Gastroesophageal sphincter (tissue), 4 donors: ENCODE measurements at regions not wholly inside any gene's neighbourhood (a gene's known extent, or its start where the extent isn't known, plus 50 kb on each side); places are given as distances from the start of the nearest gene placed in this dataset.

Source experiments
- ATAC-seq: fragments of 150-250 bp; one replicate; pipeline ENCODE4 v1.9.1; 2016; ENCODE audit warnings: mild to moderate bottlenecking, moderate library complexity
- H3K27ac ChIP-seq, 4 donors: fragments of 200-600 bp; sonication (generic) in 3 of 4; 1 replicate in 3 of 4; 2 replicates in 1 of 4; pipeline ENCODE4 v1.5.1; 2016 to 2019
- H3K27me3 ChIP-seq: fragments of 200-600 bp; sonication (generic); one replicate; pipeline ENCODE4 v1.5.1; 2019
- H3K36me3 ChIP-seq, 2 donors: fragments of 200-600 bp; sonication (generic); one replicate each; pipeline ENCODE4 v1.5.1; 2019; ENCODE audit warnings: control low read depth in 1 of 2
- H3K4me1 ChIP-seq, 3 donors: fragments of 200-600 bp; sonication (generic); 1 replicate in 2 of 3; 2 replicates in 1 of 3; pipeline ENCODE4 v1.5.1; 2016 to 2019; ENCODE audit warnings: control low read depth in 2 of 3
- H3K4me3 ChIP-seq, 2 donors: fragments of 200-600 bp; sonication (generic); one replicate each; pipeline ENCODE4 v1.5.1; 2019; ENCODE audit warnings: mild to moderate bottlenecking in 1 of 2, moderate library complexity in 1 of 2
- H3K9me3 ChIP-seq, 3 donors: fragments of 200-600 bp; sonication (generic); one replicate each; pipeline ENCODE4 v1.5.1; 2017 to 2019; ENCODE audit warnings: control low read depth in 2 of 3
- EP300 ChIP-seq: sonication (generic); formaldehyde crosslinking; IDR thresholded peaks from one replicate; pipeline ENCODE4 v1.6.1; 2017; ENCODE audit warnings: antibody characterized with exemption, mild to moderate bottlenecking
- POLR2A ChIP-seq, 2 donors: fragments of 450-650 bp; IDR thresholded peaks; one replicate each; pipeline ENCODE4 v1.6.1; 2017; ENCODE audit warnings: antibody characterized with exemption in 2 of 2, mild to moderate bottlenecking in 2 of 2, moderate library complexity in 1 of 2
- POLR2AphosphoS5 ChIP-seq: sonication (generic); formaldehyde crosslinking; IDR thresholded peaks from one replicate; pipeline ENCODE4 v1.6.1; 2017; ENCODE audit warnings: antibody characterized with exemption
- WGBS, 2 donors: methylation state at CpG; one replicate each; pipeline ENCODE4 v1.1.5; 2018; ENCODE audit warnings: low coverage in 1 of 2; 5-methylcytosine and 5-hydroxymethylcytosine counted together
- TF ChIP-seq, protein P1 (sequence below), 4 experiments: fragments of 200-600 bp in 2 of 4; fragments of 450-650 bp in 2 of 4; sonication (generic) in 1 of 4; IDR thresholded peaks; one replicate each; pipeline ENCODE4 v1.5.1; 2017 to 2019; ENCODE audit warnings: antibody characterized with exemption in 4 of 4, mild to moderate bottlenecking in 2 of 4, moderate library complexity in 2 of 4

- Histone ChIP-seq H3K4me1 (no peaks in the 10 kb centered on the region), H3K4me3 (no peak overlapping the region), H3K36me3 (no peaks in the 10 kb centered on the region), H3K27me3 (no peaks in the 10 kb centered on the region), H3K9me3 (no peaks in the 10 kb centered on the region), H3K27ac (no peak overlapping the region)
- no peak for ATAC-seq
- TF ChIP-seq, protein P1, sequence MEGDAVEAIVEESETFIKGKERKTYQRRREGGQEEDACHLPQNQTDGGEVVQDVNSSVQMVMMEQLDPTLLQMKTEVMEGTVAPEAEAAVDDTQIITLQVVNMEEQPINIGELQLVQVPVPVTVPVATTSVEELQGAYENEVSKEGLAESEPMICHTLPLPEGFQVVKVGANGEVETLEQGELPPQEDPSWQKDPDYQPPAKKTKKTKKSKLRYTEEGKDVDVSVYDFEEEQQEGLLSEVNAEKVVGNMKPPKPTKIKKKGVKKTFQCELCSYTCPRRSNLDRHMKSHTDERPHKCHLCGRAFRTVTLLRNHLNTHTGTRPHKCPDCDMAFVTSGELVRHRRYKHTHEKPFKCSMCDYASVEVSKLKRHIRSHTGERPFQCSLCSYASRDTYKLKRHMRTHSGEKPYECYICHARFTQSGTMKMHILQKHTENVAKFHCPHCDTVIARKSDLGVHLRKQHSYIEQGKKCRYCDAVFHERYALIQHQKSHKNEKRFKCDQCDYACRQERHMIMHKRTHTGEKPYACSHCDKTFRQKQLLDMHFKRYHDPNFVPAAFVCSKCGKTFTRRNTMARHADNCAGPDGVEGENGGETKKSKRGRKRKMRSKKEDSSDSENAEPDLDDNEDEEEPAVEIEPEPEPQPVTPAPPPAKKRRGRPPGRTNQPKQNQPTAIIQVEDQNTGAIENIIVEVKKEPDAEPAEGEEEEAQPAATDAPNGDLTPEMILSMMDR (IDR thresholded peaks at IDR 0.05): no peak
- TF ChIP-seq EP300 (no peak), POLR2A (IDR thresholded peaks at IDR 0.05) (no peak), POLR2AphosphoS5 (no peak)
Measured at GRCh38 chr4:32142075-32142474, 1421.9 kb downstream of the PCDH7 start.

DNA sequence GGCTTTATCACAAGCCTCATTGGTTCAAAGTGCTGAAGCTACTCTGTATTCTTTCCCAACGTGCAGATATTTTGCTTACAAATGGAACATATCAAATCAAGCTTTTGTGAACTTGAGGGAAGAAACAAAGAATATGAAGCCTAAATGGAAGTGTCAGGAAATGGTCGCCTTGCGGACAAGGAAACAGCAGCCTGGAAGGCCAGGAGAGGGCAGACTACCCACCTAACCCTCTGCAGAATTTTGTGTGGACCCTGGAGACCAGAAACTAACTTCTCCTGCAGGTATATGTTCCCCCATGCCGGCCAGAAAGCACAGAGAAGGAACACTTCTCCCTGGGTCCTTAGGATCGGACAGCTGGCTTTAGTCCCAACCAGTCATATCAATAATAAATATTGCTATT lies 1425.8 kb downstream of the PCDH7 start:
- peaks cover 0 to 8% (median 0%) of the 10 kb centered on the region in 3 donors for H3K4me1 ChIP-seq
- ATAC-seq: no peak
- H3K4me3 ChIP-seq: no peak overlapping the region
- no peak overlapping the region for H3K27ac ChIP-seq
- TF ChIP-seq, protein P1 (IDR thresholded peaks at IDR 0.05): no peak
- TF ChIP-seq EP300: no peak
- no peak for TF ChIP-seq POLR2A (IDR thresholded peaks at IDR 0.05)
- TF ChIP-seq POLR2AphosphoS5: no peak
- H3K36me3 ChIP-seq: no peaks in the 10 kb centered on the region
- 81 to 82% methylated on average over 5 of the region's 5 CpGs for whole genome bisulfite sequencing, 2 donors
- H3K27me3 ChIP-seq: no peaks in the 10 kb centered on the region
- H3K9me3 ChIP-seq: no peaks in the 10 kb centered on the region

DNA sequence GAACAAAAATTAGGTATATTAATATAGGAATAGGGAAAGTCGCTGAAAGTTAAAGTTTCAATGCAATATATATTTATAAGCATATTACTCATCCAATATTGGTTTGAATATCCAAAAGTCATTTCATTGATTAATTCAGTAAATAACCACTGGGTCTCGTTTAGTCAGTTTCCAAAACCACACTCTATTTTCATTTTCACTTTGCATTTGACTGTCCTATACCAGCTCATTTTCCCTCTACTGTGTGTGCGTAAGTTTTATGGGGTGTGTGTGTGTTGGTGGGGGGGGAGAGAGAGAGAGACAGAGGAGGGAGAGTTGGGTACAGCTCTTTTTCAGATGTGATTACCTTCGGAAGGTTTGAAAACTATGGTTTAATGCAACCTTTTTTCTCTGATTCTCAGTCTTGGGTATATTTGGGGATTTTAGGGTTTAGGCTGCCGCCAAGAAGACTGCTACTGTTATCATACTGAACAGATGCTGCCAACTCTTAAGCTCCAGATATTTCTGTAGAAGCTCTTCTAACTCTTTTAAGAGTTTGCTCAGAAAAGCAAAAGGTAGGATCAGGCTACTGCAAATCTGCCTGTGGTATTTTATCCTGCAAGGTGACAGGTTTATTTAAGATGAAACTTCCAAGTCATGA lies 1427.4 kb downstream of the PCDH7 start:
- Histone ChIP-seq H3K27ac (no peak overlapping the region), H3K36me3 (no peaks in the 10 kb centered on the region), H3K27me3 (no peaks in the 10 kb centered on the region), H3K4me1 (peaks cover 0 to 8% (median 0%) of the 10 kb centered on the region in 3 donors), H3K4me3 (no peak overlapping the region), H3K9me3 (no peaks in the 10 kb centered on the region)
- WGBS, 2 donors: 47 to 53% methylated on average over 5 of the region's 5 CpGs
- ATAC-seq: no peak
- TF ChIP-seq POLR2AphosphoS5: no peak
- TF ChIP-seq EP300: no peak
- no peak for TF ChIP-seq POLR2A (IDR thresholded peaks at IDR 0.05)
- TF ChIP-seq, protein P1 (IDR thresholded peaks at IDR 0.05): no peak

DNA sequence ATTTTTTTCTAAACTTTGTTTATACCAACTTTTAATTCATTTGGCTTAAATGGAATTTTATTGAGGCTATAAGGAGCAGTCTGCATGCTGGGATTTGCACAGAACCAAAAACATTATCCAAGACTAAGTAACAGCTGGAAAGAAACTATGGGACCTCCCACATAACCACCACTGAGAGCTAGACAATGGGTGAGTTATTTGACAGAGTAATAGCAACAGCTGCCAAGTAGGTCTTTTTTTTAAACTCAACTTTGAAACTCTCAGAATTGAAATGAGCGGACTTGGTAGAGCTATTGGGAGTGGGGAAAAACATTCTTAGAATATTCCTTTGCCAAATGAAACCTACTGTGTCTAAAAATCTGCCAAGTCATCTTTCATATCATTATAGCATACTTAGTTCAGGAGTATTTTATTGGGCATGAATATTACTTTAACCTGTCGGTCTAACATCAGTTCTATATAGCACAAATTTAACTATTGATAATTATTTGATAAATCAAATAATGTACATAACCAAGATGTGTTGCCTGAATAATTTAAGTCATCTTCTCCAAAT lies 1428.0 kb downstream of the PCDH7 start:
- Histone ChIP-seq H3K27me3 (no peaks in the 10 kb centered on the region), H3K9me3 (no peaks in the 10 kb centered on the region), H3K4me3 (no peak overlapping the region), H3K4me1 (peaks cover 0 to 8% (median 0%) of the 10 kb centered on the region in 3 donors), H3K27ac (no peak overlapping the region), H3K36me3 (no peaks in the 10 kb centered on the region)
- WGBS, 2 donors: 13 to 29% methylated on average over 2 of the region's 2 CpGs
- TF ChIP-seq POLR2A (IDR thresholded peaks at IDR 0.05) (no peak), POLR2AphosphoS5 (no peak), EP300 (no peak)
- TF ChIP-seq, protein P1 (IDR thresholded peaks at IDR 0.05): no peak
- no peak for ATAC-seq

- no peaks in the 10 kb centered on the region for H3K27me3 ChIP-seq
- H3K36me3 ChIP-seq: no peaks in the 10 kb centered on the region
- no peaks in the 10 kb centered on the region for H3K4me1 ChIP-seq
- H3K27ac ChIP-seq: no peak overlapping the region
- WGBS, 2 donors: 40 to 47% methylated on average over 1 of the region's 1 CpG
- no peak overlapping the region for H3K4me3 ChIP-seq
- ATAC-seq: no peak
- no peak for TF ChIP-seq POLR2A (IDR thresholded peaks at IDR 0.05)
- TF ChIP-seq POLR2AphosphoS5: no peak
- TF ChIP-seq EP300: no peak
- TF ChIP-seq, protein P1 (IDR thresholded peaks at IDR 0.05): no peak
- H3K9me3 ChIP-seq: no peaks in the 10 kb centered on the region
Measured at GRCh38 chr4:32158961-32159360, 1438.8 kb downstream of the PCDH7 start.
